Inflammatory macrophage treated with lipopolysaccharide for 1 hour (primary cell): ENCODE measurements at regions not wholly inside any gene's neighbourhood (a gene's known extent, or its start where the extent isn't known, plus 50 kb on each side); places are given as distances from the start of the nearest gene placed in this dataset.
"Not testable (repeated sequence)": the region's sequence is repeated elsewhere in the genome, so short reads cannot be mapped to it uniquely, and the experiment has no call there.

Experiments
- DNase-seq, 2 donors: peaks; one replicate each; pipeline ENCODE4 v3.0.0-alpha.2; 2020 to 2022

- DNase-seq, result no peak
These were observed 75.4 kb upstream of the VPREB1 start for GRCh38 chr22:22168941-22169867.

DNA sequence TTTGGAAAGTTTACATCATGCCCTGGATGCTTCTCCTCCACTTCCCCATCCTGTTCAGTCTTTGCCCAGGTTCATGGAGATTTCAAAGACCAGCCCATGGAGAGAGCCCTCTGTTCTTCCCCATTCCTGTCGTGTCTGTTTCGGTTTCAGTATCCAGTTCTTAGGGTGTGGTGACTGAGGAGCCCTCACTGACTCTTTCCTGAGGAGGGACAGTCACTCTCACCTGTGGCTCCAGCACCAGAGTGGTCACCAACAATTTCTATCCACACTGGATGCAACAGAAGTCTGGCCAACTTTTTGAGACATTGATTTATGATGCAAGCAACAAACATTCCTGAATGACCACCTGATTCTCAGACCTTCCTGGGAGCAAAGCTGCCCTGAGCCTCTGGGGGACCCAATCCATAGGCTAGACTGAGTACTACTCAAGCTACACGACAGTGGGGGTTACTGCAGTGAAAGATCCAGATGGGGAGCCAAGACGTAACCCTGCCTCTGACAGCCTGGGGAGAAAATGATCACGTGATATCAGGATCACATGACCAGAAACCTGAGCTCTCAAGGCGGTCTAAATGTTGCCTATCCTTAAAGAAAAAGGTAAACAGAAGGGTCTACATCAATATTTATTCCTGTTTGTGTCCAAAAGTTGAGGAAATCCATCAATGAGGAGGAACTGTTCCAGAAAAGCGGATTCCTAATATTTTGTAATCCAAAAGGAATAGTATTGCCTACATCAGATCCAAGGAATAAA, 76.2 kb upstream of the VPREB1 start:
- DNase-seq, result peak; percentile 41 to 43

GRCh38 chr22:22167791-22168189, 76.8 kb upstream of the VPREB1 start:
- DNase-seq, result no peak

- DNase-seq, result no peak
These were observed 77.5 kb upstream of the VPREB1 start for GRCh38 chr22:22166941-22167713.

DNA sequence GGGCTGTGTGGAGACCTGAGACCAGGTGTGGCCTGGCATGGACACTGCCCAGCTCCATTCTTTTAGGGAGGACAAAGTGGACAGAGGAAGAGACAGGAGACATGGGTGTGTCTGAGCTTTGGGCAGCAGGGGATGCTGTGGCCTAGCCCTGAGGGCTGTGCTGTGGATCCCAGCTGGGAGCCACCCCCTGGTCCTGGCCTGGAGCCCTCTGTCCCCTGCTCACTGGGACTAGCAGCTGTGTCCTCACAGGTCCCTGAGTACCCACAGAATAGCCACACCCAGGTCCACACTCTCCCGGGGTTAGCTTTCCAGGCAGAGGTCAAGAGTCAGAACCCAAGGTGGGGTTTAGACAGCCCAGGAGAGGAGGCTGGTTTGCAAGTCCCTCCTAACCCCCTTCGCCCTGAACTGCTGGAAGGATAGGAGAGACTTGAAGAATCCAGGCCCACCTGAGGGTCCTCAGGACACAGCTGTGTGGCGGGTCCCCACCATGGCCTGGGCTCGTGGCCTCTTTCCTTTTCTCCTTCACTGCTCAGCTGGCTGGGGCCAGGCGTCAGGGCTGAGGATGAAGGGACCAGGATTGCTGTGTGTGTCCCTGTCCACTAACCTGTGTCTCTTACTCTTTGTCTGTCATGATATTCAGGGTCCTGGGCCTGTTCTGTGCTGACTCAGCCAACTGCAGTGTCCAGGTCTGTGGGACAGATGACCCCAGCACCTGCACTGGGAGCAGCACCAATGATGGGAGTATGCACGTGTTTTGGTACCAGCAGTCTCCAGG, 78.5 kb upstream of the VPREB1 start:
- DNase-seq, result no peak

DNA sequence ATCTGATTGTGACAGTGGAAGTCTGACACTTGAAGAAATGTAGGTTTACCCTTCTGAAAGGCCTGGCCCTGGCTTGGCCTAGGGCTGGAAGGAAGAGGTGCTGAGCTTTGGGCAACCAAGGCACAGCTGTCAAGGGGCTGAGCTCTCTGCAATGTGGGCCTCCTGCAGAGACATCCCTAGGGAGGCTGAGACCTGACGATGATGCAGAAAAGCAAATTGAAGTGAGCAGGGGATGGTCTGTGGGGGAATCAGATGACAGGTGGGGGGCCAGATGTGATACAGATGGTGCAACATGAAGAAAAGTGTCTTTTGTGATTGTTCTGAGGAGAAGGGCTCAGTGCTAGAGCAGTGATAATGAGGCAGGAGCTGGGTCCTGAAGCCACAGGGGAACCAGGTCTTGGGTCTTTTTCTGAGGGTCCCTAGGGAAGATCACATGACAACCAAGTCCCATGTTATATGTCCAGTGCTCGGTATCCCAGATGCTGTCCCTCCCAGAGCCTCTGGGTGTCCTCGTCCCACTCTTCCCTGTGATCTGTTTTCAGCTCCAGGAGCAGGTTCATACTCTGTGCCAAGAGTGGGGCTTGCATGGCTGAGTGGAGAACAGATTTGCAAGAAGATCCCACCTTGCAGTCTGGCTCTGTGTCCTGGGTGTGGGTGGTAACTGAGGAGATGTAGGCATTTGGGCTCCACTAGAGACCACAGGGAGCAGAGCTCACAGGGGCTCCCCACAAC, 79.9 kb upstream of the VPREB1 start:
- DNase-seq, result no peak

DNA sequence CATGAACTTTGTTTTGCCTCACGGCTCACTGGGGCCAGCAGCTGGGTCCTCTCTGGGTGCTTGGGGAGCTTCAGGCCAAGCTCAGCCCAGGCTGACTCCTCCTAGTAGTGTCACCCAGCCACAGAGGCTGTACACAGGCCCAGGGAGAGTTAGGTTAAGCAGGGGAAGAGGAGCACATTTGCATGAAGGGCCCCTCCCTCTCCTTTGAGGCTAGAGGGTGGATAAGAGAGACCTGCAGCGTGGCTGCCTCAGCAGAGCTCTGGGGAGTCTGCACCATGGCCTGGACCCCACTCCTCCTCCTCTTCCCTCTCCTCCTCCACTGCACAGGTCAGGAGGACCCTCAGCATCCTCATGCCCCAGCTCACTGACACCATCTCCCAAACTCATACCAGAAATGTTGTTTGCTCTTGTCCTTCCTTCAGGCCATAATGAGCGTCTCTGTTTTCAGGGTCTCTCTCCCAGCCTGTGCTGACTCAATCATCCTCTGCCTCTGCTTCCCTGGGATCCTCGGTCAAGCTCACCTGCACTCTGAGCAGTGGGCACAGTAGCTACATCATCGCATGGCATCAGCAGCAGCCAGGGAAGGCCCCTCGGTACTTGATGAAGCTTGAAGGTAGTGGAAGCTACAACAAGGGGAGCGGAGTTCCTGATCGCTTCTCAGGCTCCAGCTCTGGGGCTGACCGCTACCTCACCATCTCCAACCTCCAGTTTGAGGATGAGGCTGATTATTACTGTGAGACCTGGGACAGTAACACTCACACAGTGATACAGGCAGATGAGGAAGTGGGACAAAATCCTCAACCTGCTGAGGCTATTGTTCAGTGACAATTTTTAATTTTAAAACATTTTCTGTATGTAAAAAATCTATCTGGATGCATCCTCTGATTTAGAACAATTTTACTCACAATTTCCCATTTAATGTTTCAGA, 82.4 kb upstream of the VPREB1 start:
- no peak for DNase-seq

DNA sequence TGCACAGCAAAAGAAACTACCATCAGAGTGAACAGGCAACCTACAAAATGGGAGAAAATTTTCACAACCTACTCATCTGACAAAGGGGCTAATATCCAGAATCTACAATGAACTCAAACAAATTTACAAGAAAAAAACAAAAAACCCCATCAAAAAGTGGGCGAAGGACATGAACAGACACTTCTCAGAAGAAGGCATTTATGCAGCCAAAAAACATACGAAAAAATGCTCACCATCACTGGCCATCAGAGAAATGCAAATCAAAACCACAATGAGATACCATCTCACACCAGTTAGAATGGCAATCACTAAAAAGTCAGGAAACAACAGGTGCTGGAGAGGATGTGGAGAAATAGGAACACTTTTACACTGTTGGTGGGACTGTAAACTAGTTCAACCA, 83.8 kb upstream of the VPREB1 start:
- not testable (repeated sequence) for DNase-seq

DNA sequence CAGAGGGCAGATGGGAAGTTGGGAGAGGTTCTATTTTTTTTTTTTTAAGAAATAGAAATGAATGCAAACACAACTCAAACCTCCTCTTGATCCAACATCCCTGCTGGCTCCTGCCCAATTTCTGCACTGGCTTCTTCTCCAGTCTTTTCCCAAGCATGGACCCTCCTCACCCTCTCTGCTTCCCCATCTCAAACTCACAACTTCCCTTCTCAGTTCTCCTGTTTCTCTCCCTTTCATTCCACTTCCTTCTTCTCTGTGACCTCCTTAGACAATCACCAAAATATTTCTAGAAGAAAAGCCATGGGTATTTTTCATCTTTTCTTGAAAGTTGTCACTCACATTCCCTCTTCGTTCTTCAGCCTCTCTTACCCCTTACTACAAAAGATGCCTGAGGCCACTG, 85.2 kb upstream of the VPREB1 start:
- no peak for DNase-seq

DNA sequence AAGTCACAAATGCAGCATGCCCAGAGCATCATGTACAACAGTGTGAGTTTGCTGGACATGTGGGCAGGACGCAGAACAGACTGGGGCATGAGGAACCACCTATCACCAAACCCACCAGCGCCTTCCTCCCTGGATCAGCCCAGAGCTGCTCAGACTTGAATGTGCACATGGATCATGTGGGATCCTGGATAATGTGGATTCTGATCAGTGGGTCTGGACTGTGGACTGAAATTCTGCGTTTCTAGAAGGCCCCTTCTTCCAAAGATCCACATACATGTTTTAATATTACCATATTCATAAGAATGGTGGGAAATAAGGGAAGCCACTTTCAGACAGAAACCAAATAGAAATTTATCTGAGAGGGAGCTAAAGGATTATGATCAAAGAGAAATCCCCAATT, 85.6 kb upstream of the VPREB1 start:
- DNase-seq, result no peak

- DNase-seq, result no peak
These were observed 86.3 kb upstream of the VPREB1 start for GRCh38 chr22:22158207-22158816.

DNA sequence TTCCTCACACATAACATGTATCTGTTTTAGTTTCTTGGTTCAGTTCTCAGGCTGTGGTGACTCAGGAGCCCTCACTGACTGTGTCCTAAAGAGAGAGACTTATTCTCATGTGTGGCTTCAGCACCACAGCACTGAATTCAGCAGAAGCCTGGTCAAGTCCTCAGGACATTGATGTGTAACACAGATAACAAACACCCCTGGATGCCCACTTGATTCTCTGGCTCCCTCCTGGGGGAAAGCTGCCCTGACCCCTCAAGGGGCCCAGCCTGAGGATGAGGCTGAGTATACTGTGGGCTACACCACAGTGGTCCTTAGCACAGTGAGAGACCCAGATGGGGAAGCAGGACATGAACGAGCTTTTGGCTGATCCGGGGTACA, 87.2 kb upstream of the VPREB1 start:
- DNase-seq, result no peak

DNA sequence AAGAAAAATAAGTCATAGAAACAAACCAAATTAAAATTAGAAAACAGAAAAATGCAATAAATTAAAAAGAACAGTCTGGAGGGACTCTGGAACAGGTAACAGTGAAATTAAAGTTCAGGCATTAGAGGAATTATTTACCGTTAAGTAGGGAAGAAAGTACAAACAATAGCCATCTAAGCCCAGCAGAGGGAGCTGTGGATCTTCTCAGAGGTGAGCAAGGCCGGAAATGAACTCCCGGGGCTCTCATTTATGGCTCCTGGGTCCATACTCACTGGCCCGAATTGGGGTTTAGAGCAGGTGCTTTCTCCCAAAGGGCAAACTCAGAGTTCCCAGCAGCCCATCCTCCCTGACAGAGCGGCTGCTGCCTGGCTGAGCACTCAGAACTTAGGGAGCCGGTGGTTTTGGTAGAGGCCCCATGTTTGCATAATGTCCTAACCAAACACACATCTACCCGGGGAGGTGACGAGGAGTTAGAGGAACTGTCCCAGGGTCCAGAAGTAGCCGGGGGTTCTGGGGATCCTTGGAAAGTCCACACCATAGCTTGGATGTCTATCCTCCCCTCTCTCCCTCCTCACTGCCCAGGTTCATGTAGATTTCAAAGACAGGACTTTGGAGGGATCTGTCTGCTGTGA, 87.8 kb upstream of the VPREB1 start:
- DNase-seq, result peak; percentile 54 to 83

- DNase-seq, result no peak
These were observed 88.3 kb upstream of the VPREB1 start for GRCh38 chr22:22156348-22156715.

GRCh38 chr22:22155607-22156006, 89.0 kb upstream of the VPREB1 start:
- no peak for DNase-seq

- DNase-seq, result no peak
These were observed 89.4 kb upstream of the VPREB1 start for GRCh38 chr22:22155146-22155545.

DNA sequence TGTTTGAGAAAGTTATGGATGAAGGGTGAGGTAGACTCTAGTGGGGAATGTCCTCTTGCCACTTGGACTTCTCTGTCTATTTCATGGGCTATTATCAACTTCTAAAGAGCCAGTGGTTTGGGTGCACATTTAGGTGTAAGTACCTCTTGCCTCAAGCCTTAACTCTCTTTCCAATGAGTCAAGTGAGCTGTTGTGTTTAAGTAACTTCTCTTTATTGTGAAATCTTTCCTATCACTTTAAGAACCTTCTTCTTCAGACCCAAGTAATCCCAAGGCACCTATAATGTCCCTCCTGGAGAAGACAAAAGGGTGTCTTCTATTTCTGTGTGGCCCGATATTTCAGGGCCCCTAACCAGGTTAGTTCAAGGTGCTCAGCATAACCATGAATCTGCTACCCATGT, 90.5 kb upstream of the VPREB1 start:
- peak in 1 of 2 donors; percentile 15 for DNase-seq

DNA sequence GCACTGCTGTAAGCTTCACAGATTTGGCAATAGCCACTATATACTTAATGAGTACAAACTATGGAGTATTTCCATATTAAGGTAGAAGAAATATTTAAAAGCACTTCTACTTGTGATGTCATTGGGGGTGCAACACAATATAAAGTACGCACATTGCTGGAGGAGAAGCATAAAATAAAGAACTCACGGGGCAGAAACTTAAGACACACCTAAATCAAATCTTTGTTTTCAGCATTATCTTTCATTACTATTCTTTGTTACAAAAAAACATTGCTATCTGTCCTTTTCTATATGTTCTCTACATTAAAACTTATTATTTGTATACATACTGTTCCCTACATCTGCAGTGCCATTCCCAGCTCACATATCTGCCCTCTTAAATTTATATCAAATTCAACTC, 93.3 kb upstream of the VPREB1 start:
- no peak for DNase-seq

- DNase-seq, result no peak
These were observed 94.1 kb upstream of the VPREB1 start for GRCh38 chr22:22150457-22150856.

GRCh38 chr22:22148905-22149304, 95.7 kb upstream of the VPREB1 start:
- no peak for DNase-seq
